Keratinocyte (primary cell): ENCODE measurements at regions not wholly inside any gene's neighbourhood (a gene's known extent, or its start where the extent isn't known, plus 50 kb on each side); places are given as distances from the start of the nearest gene placed in this dataset.

Experiments
- DNase-seq: peaks from one replicate; pipeline ENCODE4 v3.0.0-alpha.2; 2011; ENCODE audit warnings: low read depth, missing footprints, low spot score
- FAIRE-seq: peaks from 2 replicates; lab custom pipeline; 2011; peaks lifted over from hg19 to GRCh38; lab: Jason Lieb, UNC
- H2AFZ ChIP-seq: 2 replicates; pipeline ENCODE4 v1.6.0; 2012; ENCODE audit warnings: low read length, control low read depth, inconsistent platforms; ENCODE audit not compliant: control insufficient read depth
- H3K27ac ChIP-seq: 2 replicates; pipeline ENCODE4 v1.5.1; 2011; ENCODE audit warnings: low read length; ENCODE audit not compliant: control insufficient read depth, insufficient read depth
- H3K27me3 ChIP-seq: 3 replicates; pipeline ENCODE4 v1.6.0; 2011; ENCODE audit warnings: low read length; ENCODE audit not compliant: control insufficient read depth, insufficient read depth; ENCODE audit errors: extremely low read depth
- H3K36me3 ChIP-seq, 2 experiments: 2 replicates in 1 of 2; 3 replicates in 1 of 2; pipeline ENCODE4 v1.5.1; 2011; ENCODE audit warnings: low read length in 2 of 2, mild to moderate bottlenecking in 1 of 2; ENCODE audit not compliant: control insufficient read depth in 2 of 2, insufficient read depth in 2 of 2; ENCODE audit errors: extremely low read depth in 1 of 2
- H3K4me1 ChIP-seq: 3 replicates; pipeline ENCODE4 v1.5.1; 2011; ENCODE audit warnings: low read length; ENCODE audit not compliant: control insufficient read depth, insufficient read depth; ENCODE audit errors: extremely low read depth
- H3K4me2 ChIP-seq: 3 replicates; pipeline ENCODE4 v1.6.0; 2011; ENCODE audit warnings: low read depth, low read length; ENCODE audit not compliant: control insufficient read depth, insufficient read depth; ENCODE audit errors: extremely low read depth
- H3K4me3 ChIP-seq, 3 experiments: fragments of 200-600 bp in 1 of 3; sonication (generic) in 1 of 3; 2 replicates in 2 of 3; 3 replicates in 1 of 3; pipeline ENCODE4 v1.5.1; 2011 to 2016; ENCODE audit warnings: low read length in 3 of 3, mild to moderate bottlenecking in 3 of 3, control low read depth in 2 of 3, inconsistent platforms in 1 of 3, low read depth in 1 of 3, mixed read lengths in 1 of 3, mixed run types in 1 of 3, moderate library complexity in 1 of 3; ENCODE audit not compliant: control insufficient read depth in 2 of 3, insufficient read depth in 2 of 3; ENCODE audit errors: extremely low read depth in 1 of 3
- H3K79me2 ChIP-seq: 2 replicates; pipeline ENCODE4 v1.6.0; 2012; ENCODE audit warnings: low read length; ENCODE audit not compliant: control insufficient read depth, insufficient read depth
- H3K9ac ChIP-seq: 3 replicates; pipeline ENCODE4 v1.6.0; 2011; ENCODE audit warnings: low read length; ENCODE audit not compliant: control insufficient read depth, insufficient read depth; ENCODE audit errors: extremely low read depth
- H3K9me1 ChIP-seq: 3 replicates; pipeline ENCODE4 v1.6.0; 2011; ENCODE audit warnings: low read length; ENCODE audit not compliant: control insufficient read depth, insufficient read depth; ENCODE audit errors: extremely low read depth
- H3K9me3 ChIP-seq: 2 replicates; pipeline ENCODE4 v1.5.1; 2012; ENCODE audit warnings: low read depth, low read length; ENCODE audit not compliant: control insufficient read depth
- H4K20me1 ChIP-seq: 3 replicates; pipeline ENCODE4 v1.6.0; 2011; ENCODE audit warnings: low read length; ENCODE audit not compliant: control insufficient read depth, insufficient read depth; ENCODE audit errors: extremely low read depth
- EZH2 ChIP-seq: IDR thresholded peaks from one replicate; pipeline ENCODE4 v1.6.1; 2012; ENCODE audit warnings: inconsistent platforms, mild to moderate bottlenecking, low read length, moderate library complexity
- dilution Hi-C: fragments of 300-500 bp; cut with MboI; formaldehyde crosslinking; loops from one replicate; pipeline ENCODE4 v1.7.0; 2020; ENCODE audit warnings: low sequenced_read_pairs; ENCODE audit not compliant: extremely low pct_ligation_motif_present
- TF ChIP-seq, protein P1 (sequence below), 3 experiments: IDR thresholded peaks in 1 of 3; conservative IDR thresholded peaks in 1 of 3; optimal IDR thresholded peaks in 1 of 3; 2 replicates in 2 of 3; 3 replicates in 1 of 3; pipeline versions ENCODE3 to v1.5.1; 2011; ENCODE audit warnings: low read length in 3 of 3, mild to moderate bottlenecking in 3 of 3, moderate library complexity in 2 of 3, control low read depth in 1 of 3, inconsistent platforms in 1 of 3; ENCODE audit not compliant: insufficient read depth in 2 of 3; ENCODE audit errors: extremely low read depth in 1 of 3

- H3K9ac ChIP-seq: no peak overlapping the region
- DNase-seq (no peak), FAIRE-seq (no peak)
- no peaks in the 10 kb centered on the region for H3K36me3 ChIP-seq
- H3K4me1 ChIP-seq: no peaks in the 10 kb centered on the region
- H3K4me2 ChIP-seq: no peak overlapping the region
- H3K9me3 ChIP-seq: no peaks in the 10 kb centered on the region
- no peaks in the 10 kb centered on the region for H3K9me1 ChIP-seq
- no peaks in the 10 kb centered on the region for H3K79me2 ChIP-seq
- H3K4me3 ChIP-seq: no peak overlapping the region
- no peak overlapping the region for H2AFZ ChIP-seq
- TF ChIP-seq, protein P1, sequence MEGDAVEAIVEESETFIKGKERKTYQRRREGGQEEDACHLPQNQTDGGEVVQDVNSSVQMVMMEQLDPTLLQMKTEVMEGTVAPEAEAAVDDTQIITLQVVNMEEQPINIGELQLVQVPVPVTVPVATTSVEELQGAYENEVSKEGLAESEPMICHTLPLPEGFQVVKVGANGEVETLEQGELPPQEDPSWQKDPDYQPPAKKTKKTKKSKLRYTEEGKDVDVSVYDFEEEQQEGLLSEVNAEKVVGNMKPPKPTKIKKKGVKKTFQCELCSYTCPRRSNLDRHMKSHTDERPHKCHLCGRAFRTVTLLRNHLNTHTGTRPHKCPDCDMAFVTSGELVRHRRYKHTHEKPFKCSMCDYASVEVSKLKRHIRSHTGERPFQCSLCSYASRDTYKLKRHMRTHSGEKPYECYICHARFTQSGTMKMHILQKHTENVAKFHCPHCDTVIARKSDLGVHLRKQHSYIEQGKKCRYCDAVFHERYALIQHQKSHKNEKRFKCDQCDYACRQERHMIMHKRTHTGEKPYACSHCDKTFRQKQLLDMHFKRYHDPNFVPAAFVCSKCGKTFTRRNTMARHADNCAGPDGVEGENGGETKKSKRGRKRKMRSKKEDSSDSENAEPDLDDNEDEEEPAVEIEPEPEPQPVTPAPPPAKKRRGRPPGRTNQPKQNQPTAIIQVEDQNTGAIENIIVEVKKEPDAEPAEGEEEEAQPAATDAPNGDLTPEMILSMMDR (optimal IDR thresholded peaks at IDR 0.05 in 1 of 3, IDR thresholded peaks at IDR 0.05 in 1 of 3, conservative IDR thresholded peaks at IDR 0.05 in 1 of 3; ENCODE audit: extremely low read depth in 1 of 3, insufficient read depth in 2 of 3, low read length in 3 of 3): no peak
- no peak for TF ChIP-seq EZH2
- no peaks in the 10 kb centered on the region for H3K27me3 ChIP-seq
- no peak overlapping the region for H3K27ac ChIP-seq
- dilution Hi-C loops: no loop called here
- H4K20me1 ChIP-seq: no peaks in the 10 kb centered on the region
These were observed 1295.1 kb downstream of the TYW1 start for GRCh38 chr7:68291710-68292109.

DNA sequence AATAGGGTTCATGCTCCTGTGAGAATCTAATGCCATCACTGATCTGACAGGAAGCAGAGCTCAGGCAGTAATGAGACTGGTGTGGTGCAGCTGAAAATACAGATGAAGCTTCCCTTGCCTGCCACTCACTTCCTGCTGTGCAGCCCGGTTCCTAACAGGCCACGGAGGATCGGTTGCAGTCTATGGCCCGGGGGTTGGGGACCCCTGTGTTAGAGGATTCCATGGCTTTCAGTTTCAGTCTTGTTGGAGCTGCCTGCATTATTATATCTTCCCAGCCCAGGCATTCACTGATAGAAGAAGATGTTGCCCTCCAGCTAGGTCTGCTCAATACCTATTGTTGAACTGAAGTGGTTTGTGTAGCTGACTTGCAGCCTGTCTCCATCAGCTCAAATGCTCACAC is 1298.8 kb downstream of the TYW1 start:
- Histone ChIP-seq H3K27me3 (no peaks in the 10 kb centered on the region), H3K4me1 (no peaks in the 10 kb centered on the region), H3K9me1 (no peaks in the 10 kb centered on the region), H3K36me3 (no peaks in the 10 kb centered on the region), H3K79me2 (no peaks in the 10 kb centered on the region), H4K20me1 (no peaks in the 10 kb centered on the region), H3K9ac (no peak overlapping the region), H2AFZ (no peak overlapping the region), H3K27ac (no peak overlapping the region), H3K4me2 (no peak overlapping the region), H3K4me3 (no peak overlapping the region), H3K9me3 (no peaks in the 10 kb centered on the region)
- TF ChIP-seq, protein P1 (optimal IDR thresholded peaks at IDR 0.05 in 1 of 3, IDR thresholded peaks at IDR 0.05 in 1 of 3, conservative IDR thresholded peaks at IDR 0.05 in 1 of 3; ENCODE audit: extremely low read depth in 1 of 3, insufficient read depth in 2 of 3, low read length in 3 of 3): no peak
- TF ChIP-seq EZH2: no peak
- DNase-seq (no peak), FAIRE-seq (no peak)
- dilution Hi-C loops: no loop called here
